GM23338 (cell line): ENCODE measurements at regions not wholly inside any gene's neighbourhood (a gene's known extent, or its start where the extent isn't known, plus 50 kb on each side); places are given as distances from the start of the nearest gene placed in this dataset.

ENCODE experiments used
- ATAC-seq: fragments of 200-7000 bp; cut with Tn5 transposase; 3 replicates; pipeline ENCODE4 v1.9.1; 2020
- DNase-seq: peaks from one replicate; pipeline ENCODE4 v3.0.0-alpha.2; 2015; ENCODE audit warnings: low spot score
- H2AFZ ChIP-seq: fragments of 200-600 bp; sonication (generic); 2 replicates; pipeline ENCODE4 v1.8.0; 2016; ENCODE audit warnings: antibody characterized with exemption, mild to moderate bottlenecking, moderate library complexity
- H3F3A ChIP-seq: fragments of 200-600 bp; sonication (generic); replicated peaks from 2 replicates; pipeline ENCODE4 v1.8.0; 2017; ENCODE audit warnings: antibody characterized with exemption, mixed run types, low read depth
- H3K27ac ChIP-seq: fragments of 200-600 bp; sonication (generic); 2 replicates; pipeline ENCODE4 v1.6.1; 2016; ENCODE audit warnings: low read depth
- H3K27me3 ChIP-seq: fragments of 200-600 bp; sonication (generic); 2 replicates; pipeline ENCODE4 v1.8.0; 2016; ENCODE audit warnings: mild to moderate bottlenecking, mixed run types, moderate library complexity; ENCODE audit not compliant: insufficient read depth
- H3K36me3 ChIP-seq: fragments of 200-600 bp; sonication (generic); 2 replicates; pipeline ENCODE4 v1.8.0; 2016; ENCODE audit warnings: mild to moderate bottlenecking; ENCODE audit not compliant: insufficient read depth
- H3K4me1 ChIP-seq: fragments of 200-600 bp; sonication (generic); 2 replicates; pipeline ENCODE4 v1.8.0; 2016; ENCODE audit warnings: mild to moderate bottlenecking, moderate library complexity; ENCODE audit not compliant: insufficient read depth
- H3K4me2 ChIP-seq: fragments of 200-600 bp; sonication (generic); 2 replicates; pipeline ENCODE4 v1.7.1; 2017; ENCODE audit warnings: mixed run types
- H3K4me3 ChIP-seq: fragments of 200-600 bp; sonication (generic); 2 replicates; pipeline ENCODE4 v1.6.1; 2016; ENCODE audit warnings: mixed run types
- H3K79me2 ChIP-seq: fragments of 200-600 bp; sonication (generic); replicated peaks from 2 replicates; pipeline ENCODE4 v1.8.0; 2017; ENCODE audit warnings: mild to moderate bottlenecking; ENCODE audit not compliant: insufficient read depth
- H3K9me2 ChIP-seq: fragments of 200-600 bp; sonication (generic); 2 replicates; pipeline ENCODE4 v1.8.0; 2017; ENCODE audit not compliant: insufficient read depth
- H4K20me1 ChIP-seq: fragments of 200-600 bp; sonication (generic); replicated peaks from 2 replicates; pipeline ENCODE4 v1.8.0; 2017; ENCODE audit warnings: mild to moderate bottlenecking; ENCODE audit not compliant: insufficient read depth
- H3K27ac Mint-ChIP-seq: 2 replicates; pipeline ENCODE4 v1.8.0; 2020; ENCODE audit warnings: inconsistent platforms, mild to moderate bottlenecking, moderate library complexity, mixed read lengths
- H3K27me3 Mint-ChIP-seq: 3 replicates; pipeline ENCODE4 v1.8.0; 2022; ENCODE audit warnings: low read depth, mild to moderate bottlenecking, moderate library complexity, mixed read lengths, inconsistent platforms; ENCODE audit not compliant: insufficient read depth, poor library complexity
- H3K36me3 Mint-ChIP-seq: 3 replicates; pipeline ENCODE4 v1.8.0; 2021; ENCODE audit warnings: low read depth, mild to moderate bottlenecking, inconsistent platforms, moderate library complexity, mixed read lengths
- H3K4me1 Mint-ChIP-seq: 3 replicates; pipeline ENCODE4 v1.8.0; 2020; ENCODE audit warnings: mild to moderate bottlenecking, inconsistent platforms, mixed read lengths
- H3K4me3 Mint-ChIP-seq: 3 replicates; pipeline ENCODE4 v1.8.0; 2021; ENCODE audit warnings: moderate library complexity, mild to moderate bottlenecking, inconsistent platforms, mixed read lengths
- H3K9me3 Mint-ChIP-seq: 3 replicates; pipeline ENCODE4 v1.8.0; 2020; ENCODE audit warnings: moderate library complexity, mild to moderate bottlenecking, inconsistent platforms, mixed read lengths
- EZH2 ChIP-seq: fragments of 200-600 bp; sonication (generic); IDR thresholded peaks from one replicate; pipeline ENCODE4 v1.8.0; 2017; ENCODE audit warnings: antibody characterized with exemption, mild to moderate bottlenecking, low read depth; ENCODE audit not compliant: unreplicated experiment
- JUNB ChIP-seq: IDR thresholded peaks from one replicate; pipeline ENCODE4 v1.6.1; 2016; ENCODE audit warnings: antibody characterized with exemption; ENCODE audit not compliant: unreplicated experiment
- NANOG ChIP-seq: IDR thresholded peaks from 2 replicates; pipeline ENCODE4 v1.6.1; 2016; ENCODE audit warnings: antibody characterized with exemption, borderline replicate concordance
- POLR2AphosphoS5 ChIP-seq: IDR thresholded peaks from 2 replicates; pipeline ENCODE4 v1.6.1; 2016; ENCODE audit warnings: antibody characterized with exemption, low read depth
- STAT1 ChIP-seq: IDR thresholded peaks from one replicate; pipeline ENCODE4 v1.6.1; 2016; ENCODE audit warnings: antibody characterized with exemption; ENCODE audit not compliant: unreplicated experiment
- ZNF331 ChIP-seq: fragments of 250-450 bp; sonication (Bioruptor Pico); IDR thresholded peaks from 2 replicates; pipeline ENCODE4 v1.5.0; 2020; ENCODE audit warnings: low read depth, mild to moderate bottlenecking, moderate library complexity
- TF ChIP-seq, protein P1 (sequence below): fragments of 250-450 bp; sonication (Bioruptor Pico); IDR thresholded peaks from 2 replicates; pipeline ENCODE4 v1.5.0; 2020; ENCODE audit warnings: mild to moderate bottlenecking, moderate library complexity
- TF ChIP-seq, protein P2 (sequence below), 2 experiments: fragments of 200-600 bp in 1 of 2; sonication (generic) in 1 of 2; conservative IDR thresholded peaks; 2 replicates each; pipeline versions ENCODE4 v1.5.1 to v1.6.1; 2016 to 2017; ENCODE audit warnings: antibody characterized with exemption in 2 of 2, low read depth in 2 of 2, mild to moderate bottlenecking in 2 of 2, moderate library complexity in 1 of 2
- TF ChIP-seq, protein P3 (sequence below): IDR thresholded peaks from 2 replicates; pipeline ENCODE4 v1.6.1; 2016; ENCODE audit warnings: antibody characterized with exemption

DNA sequence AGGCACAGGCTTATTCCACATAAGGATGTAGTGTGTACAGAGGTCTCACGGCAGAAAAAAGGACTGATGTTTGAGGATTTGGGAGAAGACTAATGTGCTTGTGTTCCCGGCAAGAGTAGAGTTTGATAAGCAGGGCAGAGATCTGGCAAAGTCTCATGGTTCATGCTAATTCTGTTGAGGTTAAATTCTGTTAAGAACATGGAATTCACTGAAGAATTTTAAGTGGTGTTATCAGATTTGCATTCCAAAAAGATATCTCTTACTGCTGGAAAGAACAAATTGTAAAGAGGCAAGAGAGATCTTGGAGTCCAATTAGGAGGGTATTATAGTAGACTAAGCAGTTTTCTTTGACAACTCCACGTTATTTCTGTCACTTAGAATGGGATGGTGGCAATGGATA is 348.3 kb downstream of the TDRD3 start:
- no peaks in the 10 kb centered on the region for H3K27me3 Mint-ChIP-seq
- Histone ChIP-seq H3K27ac (no peak overlapping the region), H3K4me3 (no peak overlapping the region), H4K20me1 (no peaks in the 10 kb centered on the region), H3K4me1 (no peaks in the 10 kb centered on the region), H3K79me2 (no peaks in the 10 kb centered on the region), H3K4me2 (no peak overlapping the region), H2AFZ (no peak overlapping the region), H3K9me2 (peaks cover 6% of the 10 kb centered on the region; the same call in 1 of the 2 replicates), H3K27me3 (no peaks in the 10 kb centered on the region), H3F3A (no peaks in the 10 kb centered on the region), H3K36me3 (no peaks in the 10 kb centered on the region)
- H3K4me3 Mint-ChIP-seq, result no peak overlapping the region
- TF ChIP-seq, protein P1, sequence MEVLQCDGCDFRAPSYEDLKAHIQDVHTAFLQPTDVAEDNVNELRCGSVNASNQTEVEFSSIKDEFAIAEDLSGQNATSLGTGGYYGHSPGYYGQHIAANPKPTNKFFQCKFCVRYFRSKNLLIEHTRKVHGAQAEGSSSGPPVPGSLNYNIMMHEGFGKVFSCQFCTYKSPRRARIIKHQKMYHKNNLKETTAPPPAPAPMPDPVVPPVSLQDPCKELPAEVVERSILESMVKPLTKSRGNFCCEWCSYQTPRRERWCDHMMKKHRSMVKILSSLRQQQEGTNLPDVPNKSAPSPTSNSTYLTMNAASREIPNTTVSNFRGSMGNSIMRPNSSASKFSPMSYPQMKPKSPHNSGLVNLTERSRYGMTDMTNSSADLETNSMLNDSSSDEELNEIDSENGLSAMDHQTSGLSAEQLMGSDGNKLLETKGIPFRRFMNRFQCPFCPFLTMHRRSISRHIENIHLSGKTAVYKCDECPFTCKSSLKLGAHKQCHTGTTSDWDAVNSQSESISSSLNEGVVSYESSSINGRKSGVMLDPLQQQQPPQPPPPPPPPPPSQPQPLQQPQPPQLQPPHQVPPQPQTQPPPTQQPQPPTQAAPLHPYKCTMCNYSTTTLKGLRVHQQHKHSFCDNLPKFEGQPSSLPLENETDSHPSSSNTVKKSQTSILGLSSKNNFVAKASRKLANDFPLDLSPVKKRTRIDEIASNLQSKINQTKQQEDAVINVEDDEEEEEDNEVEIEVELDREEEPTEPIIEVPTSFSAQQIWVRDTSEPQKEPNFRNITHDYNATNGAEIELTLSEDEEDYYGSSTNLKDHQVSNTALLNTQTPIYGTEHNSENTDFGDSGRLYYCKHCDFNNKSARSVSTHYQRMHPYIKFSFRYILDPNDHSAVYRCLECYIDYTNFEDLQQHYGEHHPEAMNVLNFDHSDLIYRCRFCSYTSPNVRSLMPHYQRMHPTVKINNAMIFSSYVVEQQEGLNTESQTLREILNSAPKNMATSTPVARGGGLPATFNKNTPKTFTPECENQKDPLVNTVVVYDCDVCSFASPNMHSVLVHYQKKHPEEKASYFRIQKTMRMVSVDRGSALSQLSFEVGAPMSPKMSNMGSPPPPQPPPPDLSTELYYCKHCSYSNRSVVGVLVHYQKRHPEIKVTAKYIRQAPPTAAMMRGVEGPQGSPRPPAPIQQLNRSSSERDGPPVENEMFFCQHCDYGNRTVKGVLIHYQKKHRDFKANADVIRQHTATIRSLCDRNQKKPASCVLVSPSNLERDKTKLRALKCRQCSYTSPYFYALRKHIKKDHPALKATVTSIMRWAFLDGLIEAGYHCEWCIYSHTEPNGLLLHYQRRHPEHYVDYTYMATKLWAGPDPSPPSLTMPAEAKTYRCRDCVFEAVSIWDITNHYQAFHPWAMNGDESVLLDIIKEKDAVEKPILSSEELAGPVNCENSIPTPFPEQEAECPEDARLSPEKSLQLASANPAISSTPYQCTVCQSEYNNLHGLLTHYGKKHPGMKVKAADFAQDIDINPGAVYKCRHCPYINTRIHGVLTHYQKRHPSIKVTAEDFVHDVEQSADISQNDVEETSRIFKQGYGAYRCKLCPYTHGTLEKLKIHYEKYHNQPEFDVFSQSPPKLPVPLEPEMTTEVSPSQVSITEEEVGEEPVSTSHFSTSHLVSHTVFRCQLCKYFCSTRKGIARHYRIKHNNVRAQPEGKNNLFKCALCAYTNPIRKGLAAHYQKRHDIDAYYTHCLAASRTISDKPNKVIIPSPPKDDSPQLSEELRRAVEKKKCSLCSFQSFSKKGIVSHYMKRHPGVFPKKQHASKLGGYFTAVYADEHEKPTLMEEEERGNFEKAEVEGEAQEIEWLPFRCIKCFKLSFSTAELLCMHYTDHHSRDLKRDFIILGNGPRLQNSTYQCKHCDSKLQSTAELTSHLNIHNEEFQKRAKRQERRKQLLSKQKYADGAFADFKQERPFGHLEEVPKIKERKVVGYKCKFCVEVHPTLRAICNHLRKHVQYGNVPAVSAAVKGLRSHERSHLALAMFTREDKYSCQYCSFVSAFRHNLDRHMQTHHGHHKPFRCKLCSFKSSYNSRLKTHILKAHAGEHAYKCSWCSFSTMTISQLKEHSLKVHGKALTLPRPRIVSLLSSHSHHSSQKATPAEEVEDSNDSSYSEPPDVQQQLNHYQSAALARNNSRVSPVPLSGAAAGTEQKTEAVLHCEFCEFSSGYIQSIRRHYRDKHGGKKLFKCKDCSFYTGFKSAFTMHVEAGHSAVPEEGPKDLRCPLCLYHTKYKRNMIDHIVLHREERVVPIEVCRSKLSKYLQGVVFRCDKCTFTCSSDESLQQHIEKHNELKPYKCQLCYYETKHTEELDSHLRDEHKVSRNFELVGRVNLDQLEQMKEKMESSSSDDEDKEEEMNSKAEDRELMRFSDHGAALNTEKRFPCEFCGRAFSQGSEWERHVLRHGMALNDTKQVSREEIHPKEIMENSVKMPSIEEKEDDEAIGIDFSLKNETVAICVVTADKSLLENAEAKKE (CRISPR knock-in tag), result no peak
- TF ChIP-seq ZNF331 (CRISPR knock-in tag) (no peak), NANOG (no peak), JUNB (no peak), POLR2AphosphoS5 (no peak), EZH2 (no peak), STAT1 (no peak)
- TF ChIP-seq, protein P2, sequence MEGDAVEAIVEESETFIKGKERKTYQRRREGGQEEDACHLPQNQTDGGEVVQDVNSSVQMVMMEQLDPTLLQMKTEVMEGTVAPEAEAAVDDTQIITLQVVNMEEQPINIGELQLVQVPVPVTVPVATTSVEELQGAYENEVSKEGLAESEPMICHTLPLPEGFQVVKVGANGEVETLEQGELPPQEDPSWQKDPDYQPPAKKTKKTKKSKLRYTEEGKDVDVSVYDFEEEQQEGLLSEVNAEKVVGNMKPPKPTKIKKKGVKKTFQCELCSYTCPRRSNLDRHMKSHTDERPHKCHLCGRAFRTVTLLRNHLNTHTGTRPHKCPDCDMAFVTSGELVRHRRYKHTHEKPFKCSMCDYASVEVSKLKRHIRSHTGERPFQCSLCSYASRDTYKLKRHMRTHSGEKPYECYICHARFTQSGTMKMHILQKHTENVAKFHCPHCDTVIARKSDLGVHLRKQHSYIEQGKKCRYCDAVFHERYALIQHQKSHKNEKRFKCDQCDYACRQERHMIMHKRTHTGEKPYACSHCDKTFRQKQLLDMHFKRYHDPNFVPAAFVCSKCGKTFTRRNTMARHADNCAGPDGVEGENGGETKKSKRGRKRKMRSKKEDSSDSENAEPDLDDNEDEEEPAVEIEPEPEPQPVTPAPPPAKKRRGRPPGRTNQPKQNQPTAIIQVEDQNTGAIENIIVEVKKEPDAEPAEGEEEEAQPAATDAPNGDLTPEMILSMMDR (conservative IDR thresholded peaks at IDR 0.05; ENCODE audit: low read depth in 2 of 2), result no peak
- TF ChIP-seq, protein P3, sequence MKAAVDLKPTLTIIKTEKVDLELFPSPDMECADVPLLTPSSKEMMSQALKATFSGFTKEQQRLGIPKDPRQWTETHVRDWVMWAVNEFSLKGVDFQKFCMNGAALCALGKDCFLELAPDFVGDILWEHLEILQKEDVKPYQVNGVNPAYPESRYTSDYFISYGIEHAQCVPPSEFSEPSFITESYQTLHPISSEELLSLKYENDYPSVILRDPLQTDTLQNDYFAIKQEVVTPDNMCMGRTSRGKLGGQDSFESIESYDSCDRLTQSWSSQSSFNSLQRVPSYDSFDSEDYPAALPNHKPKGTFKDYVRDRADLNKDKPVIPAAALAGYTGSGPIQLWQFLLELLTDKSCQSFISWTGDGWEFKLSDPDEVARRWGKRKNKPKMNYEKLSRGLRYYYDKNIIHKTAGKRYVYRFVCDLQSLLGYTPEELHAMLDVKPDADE, result no peak
- H3K9me3 Mint-ChIP-seq, result peaks cover 6% of the 10 kb centered on the region; the same call in 1 of the 3 replicates
- DNase-seq (no peak), ATAC-seq (no peak)
- no peak overlapping the region for H3K27ac Mint-ChIP-seq
- peaks cover under 1% of the 10 kb centered on the region; the same call in 2 of the 3 replicates for H3K36me3 Mint-ChIP-seq
- no peaks in the 10 kb centered on the region; the same call in 2 of the 3 replicates for H3K4me1 Mint-ChIP-seq
